C4-2B (cell line): ENCODE measurements at regions not wholly inside any gene's neighbourhood (a gene's known extent, or its start where the extent isn't known, plus 50 kb on each side); places are given as distances from the start of the nearest gene placed in this dataset.

ENCODE experiments used
- ZFX ChIP-seq: fragments of 450-650 bp; IDR thresholded peaks from 2 replicates; pipeline ENCODE4 v1.6.1; 2017
- TF ChIP-seq, protein P1 (sequence below): fragments of 450-650 bp; conservative IDR thresholded peaks from 2 replicates; pipeline ENCODE4 v1.5.1; 2017; ENCODE audit warnings: mild to moderate bottlenecking

DNA sequence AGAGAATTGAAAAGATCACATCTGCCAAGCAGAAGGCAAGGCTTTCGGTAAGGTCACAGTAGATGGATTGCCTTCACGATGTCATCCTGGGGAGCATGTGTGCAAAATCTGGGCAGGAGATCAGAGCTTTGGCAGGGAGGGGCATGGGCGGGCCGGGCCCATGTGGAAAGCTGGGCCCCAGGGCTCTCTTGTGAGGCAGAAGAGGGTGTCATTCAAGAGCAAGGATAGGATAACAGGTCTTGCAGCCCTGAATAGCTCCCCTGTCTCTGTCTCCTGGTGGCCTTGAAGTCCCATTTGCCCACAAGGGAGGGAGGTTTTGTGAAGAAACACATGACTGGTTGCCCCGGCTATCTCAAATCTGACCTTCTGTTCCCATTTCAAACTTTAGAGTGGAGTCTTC, 172.0 kb downstream of the OPA1 start:
- TF ChIP-seq, protein P1, sequence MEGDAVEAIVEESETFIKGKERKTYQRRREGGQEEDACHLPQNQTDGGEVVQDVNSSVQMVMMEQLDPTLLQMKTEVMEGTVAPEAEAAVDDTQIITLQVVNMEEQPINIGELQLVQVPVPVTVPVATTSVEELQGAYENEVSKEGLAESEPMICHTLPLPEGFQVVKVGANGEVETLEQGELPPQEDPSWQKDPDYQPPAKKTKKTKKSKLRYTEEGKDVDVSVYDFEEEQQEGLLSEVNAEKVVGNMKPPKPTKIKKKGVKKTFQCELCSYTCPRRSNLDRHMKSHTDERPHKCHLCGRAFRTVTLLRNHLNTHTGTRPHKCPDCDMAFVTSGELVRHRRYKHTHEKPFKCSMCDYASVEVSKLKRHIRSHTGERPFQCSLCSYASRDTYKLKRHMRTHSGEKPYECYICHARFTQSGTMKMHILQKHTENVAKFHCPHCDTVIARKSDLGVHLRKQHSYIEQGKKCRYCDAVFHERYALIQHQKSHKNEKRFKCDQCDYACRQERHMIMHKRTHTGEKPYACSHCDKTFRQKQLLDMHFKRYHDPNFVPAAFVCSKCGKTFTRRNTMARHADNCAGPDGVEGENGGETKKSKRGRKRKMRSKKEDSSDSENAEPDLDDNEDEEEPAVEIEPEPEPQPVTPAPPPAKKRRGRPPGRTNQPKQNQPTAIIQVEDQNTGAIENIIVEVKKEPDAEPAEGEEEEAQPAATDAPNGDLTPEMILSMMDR, result no peak
- TF ChIP-seq ZFX, result no peak
